GM12874 (cell line): ENCODE measurements at regions not wholly inside any gene's neighbourhood (a gene's known extent, or its start where the extent isn't known, plus 50 kb on each side); places are given as distances from the start of the nearest gene placed in this dataset.

ENCODE experiments used
- TF ChIP-seq, protein P1 (sequence below): IDR thresholded peaks from 2 replicates; pipeline ENCODE4 v1.5.1; 2011; ENCODE audit warnings: low read depth, mild to moderate bottlenecking, control low read depth, low read length, moderate library complexity; ENCODE audit not compliant: insufficient read depth

DNA sequence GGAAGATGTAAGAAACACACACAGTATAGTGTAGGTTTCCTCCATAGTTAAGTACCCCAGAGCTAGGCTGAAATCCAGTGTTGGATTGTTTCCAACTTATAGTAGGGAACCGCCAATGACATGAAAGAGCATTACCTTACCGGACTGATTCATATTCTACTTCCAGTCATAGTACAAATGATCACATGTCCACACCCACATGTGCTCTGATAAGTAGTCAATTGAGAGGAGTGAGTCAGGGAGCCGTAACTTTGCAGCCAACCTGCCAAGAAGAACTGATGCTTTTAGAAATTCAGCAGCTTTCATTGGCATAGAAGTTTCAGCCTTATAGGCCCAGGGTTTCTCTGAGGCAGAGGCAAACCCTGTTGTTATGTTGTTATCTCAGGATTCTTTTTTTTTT is 240.6 kb downstream of the ETS1 start:
- TF ChIP-seq, protein P1, sequence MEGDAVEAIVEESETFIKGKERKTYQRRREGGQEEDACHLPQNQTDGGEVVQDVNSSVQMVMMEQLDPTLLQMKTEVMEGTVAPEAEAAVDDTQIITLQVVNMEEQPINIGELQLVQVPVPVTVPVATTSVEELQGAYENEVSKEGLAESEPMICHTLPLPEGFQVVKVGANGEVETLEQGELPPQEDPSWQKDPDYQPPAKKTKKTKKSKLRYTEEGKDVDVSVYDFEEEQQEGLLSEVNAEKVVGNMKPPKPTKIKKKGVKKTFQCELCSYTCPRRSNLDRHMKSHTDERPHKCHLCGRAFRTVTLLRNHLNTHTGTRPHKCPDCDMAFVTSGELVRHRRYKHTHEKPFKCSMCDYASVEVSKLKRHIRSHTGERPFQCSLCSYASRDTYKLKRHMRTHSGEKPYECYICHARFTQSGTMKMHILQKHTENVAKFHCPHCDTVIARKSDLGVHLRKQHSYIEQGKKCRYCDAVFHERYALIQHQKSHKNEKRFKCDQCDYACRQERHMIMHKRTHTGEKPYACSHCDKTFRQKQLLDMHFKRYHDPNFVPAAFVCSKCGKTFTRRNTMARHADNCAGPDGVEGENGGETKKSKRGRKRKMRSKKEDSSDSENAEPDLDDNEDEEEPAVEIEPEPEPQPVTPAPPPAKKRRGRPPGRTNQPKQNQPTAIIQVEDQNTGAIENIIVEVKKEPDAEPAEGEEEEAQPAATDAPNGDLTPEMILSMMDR = no peak

DNA sequence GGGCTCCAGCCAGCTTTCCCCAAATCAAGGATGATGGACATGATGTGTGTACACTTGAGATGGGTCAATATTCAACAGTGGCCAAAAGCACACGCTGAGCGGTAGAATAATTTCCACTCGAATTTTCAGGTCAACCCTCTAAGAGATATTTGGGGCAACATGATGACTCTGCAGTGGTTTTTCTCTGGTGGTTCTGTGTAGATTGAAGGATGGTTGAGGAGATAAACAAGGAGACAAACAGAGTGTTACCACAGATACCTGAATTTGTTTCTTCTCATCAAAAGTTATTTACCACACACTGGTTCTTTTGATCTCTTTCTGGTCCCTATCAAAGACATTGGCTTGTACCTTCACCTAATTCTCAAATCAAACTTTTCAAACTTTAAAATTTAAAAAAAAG is 242.0 kb downstream of the ETS1 start:
- TF ChIP-seq, protein P1 = no peak

DNA sequence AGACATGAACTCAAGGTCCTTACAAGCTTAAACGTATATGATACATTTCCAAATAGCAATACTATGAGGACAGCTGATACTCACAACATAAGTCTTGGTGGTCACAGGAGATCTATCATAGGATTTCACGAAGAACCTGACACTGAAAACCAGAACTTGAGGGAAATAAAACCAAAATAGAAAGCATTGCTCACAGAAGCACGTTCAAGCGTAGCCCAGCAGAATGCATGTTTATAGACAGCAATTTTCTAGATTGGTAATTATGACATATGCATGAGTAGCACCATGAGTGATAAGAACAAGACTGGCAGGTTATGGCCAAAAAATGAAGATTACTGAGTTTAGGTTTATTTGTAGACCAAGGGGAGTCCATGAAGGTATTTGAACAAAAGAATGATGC is 243.5 kb downstream of the ETS1 start:
- TF ChIP-seq, protein P1 = no peak

DNA sequence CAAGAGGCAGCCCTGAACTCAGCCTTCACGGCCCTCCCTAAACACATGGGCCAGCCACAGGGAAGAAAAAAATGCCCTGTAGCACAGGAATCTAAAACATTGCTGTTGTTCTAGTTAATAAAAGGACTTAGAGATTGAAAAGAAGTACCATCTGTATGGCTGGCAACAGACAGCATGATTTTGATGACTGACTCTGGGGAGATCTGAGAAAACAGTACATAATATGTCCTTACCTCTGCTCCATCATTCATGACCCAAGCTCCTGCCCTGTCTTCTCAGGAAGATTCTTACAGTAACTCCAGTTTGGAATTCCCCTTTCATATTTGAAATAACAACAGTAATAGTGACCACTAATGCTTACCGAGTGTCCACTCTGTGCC is 244.2 kb downstream of the ETS1 start:
- TF ChIP-seq, protein P1 = no peak

DNA sequence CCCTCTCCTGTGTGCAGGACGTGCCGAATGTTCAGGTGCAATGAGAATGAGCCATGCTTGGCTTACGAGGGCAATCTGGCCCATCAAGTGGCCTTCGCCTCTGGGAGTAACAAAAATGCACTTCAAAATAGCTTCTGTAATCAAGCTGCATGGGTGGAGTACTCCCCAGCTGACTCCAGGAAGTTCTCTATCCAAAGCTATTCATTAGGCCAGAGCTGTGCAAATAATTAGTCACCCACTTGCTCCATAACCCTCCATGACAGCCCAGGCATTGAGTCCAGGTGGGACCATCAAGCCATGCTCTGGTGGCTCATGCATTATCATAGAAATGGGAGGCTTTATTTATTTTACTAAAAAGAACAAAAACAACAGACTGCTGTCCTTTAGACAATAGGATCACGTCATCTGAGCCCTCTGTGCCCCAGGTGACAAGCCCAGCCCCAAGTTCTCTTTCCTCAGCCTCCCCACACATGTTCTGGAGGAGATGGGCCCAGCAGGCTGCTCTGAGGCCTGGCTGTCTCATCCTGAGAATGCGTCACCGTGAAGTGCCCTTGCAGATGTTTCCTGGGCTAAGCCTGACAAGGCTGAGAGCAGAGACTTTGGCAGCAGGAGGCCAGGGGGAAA is 244.7 kb downstream of the ETS1 start:
- TF ChIP-seq, protein P1 = no peak

DNA sequence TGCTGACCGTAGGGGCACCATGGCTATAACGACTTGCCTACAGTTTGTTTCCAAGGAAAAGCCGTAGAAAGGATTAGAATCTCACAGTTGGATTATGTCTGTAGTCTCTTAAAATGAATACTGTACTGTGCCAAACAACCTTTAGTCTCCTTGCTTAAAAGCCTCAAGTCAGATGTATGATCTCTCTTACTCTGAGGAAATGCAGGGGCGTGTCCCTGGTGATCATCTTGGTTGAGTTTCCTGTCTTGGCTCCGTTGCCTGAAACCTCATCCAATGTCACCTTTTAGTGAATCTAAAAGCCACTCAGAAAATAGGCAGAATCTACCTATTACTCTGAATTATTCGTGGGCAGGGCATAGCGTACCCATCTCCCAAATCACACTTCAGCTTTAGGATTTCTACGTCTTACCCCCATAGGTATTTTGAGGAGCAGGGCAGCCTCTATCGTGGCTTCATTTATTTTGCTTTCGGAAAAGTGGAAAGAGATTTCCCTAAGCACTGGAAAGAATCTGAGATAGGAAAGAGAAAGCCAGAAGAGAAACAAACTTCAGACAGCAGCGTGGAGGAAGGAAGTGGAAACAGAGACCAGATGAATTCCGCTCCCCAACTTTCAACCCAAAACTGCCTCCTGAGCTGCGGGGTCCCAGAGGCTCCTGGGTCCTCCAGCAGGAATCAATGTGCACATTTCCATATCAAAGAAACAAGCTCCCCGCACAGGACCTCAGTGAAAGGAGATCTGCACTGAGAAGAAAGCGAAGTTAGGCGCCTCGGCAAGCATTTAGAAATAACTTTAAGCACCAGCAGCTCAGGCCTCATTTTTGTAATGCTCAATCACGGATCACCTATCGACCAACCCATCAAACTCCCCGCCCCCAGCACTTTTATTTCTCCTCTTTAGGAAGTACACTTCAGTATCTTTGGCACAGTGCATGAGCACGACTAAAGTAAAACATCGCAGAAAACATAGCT is 245.8 kb downstream of the ETS1 start:
- TF ChIP-seq, protein P1 = no peak

DNA sequence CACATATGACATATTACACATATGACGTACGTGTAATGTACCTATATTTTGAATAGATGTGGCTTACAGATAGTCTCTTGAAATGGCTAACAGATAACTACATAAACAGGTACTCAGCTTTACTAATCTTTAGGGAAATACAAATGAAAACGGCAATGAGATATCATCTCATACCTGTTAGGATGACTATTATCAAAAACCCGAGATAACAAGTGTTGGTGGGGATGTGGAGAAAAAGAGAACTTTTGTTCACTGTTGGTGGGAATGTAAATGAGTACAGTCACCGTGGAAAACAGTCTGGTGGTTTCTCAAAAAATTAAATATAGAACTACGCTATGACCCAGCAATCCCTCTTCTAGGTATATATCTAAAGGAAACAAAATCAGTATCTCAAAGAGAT is 247.6 kb downstream of the ETS1 start:
- TF ChIP-seq, protein P1 = no peak
